ENCODE measurements at regions not wholly inside any gene's neighbourhood (a gene's known extent, or its start where the extent isn't known, plus 50 kb on each side); places are given as distances from the start of the nearest gene placed in this dataset.
"Not testable (repeated sequence)": the region's sequence is repeated elsewhere in the genome, so short reads cannot be mapped to it uniquely, and the experiment has no call there.

- no peaks in the 10 kb centered on the region for H3K27me3 ChIP-seq
- H3K36me3 ChIP-seq: no peaks in the 10 kb centered on the region
- no peak overlapping the region for H3K4me3 ChIP-seq
- no peaks in the 10 kb centered on the region for H3K9me3 ChIP-seq (ENCODE audit: low read depth)
- DNase-seq (ENCODE audit: low read depth in 1 of 2, low spot score in 1 of 2): no peak
- H3K4me1 ChIP-seq (ENCODE audit: low read depth): no peaks in the 10 kb centered on the region
- no peak overlapping the region for H3K27ac ChIP-seq
- TF ChIP-seq CTCF (IDR thresholded peaks at IDR 0.05; ENCODE audit: low read depth, low read length): no peak
These were observed 70.7 kb upstream of the MED13 start for GRCh38 chr17:62135742-62136141.

- H3K4me1 ChIP-seq (ENCODE audit: low read depth); DNase-seq (ENCODE audit: low read depth in 1 of 2, low spot score in 1 of 2); H3K27me3 ChIP-seq; H3K27ac ChIP-seq; H3K36me3 ChIP-seq; H3K9me3 ChIP-seq (ENCODE audit: low read depth); H3K4me3 ChIP-seq: not testable (repeated sequence)
These were observed 70.0 kb upstream of the MED13 start for GRCh38 chr17:62135096-62135495.

- no peak overlapping the region for H3K27ac ChIP-seq
- no peaks in the 10 kb centered on the region for H3K27me3 ChIP-seq
- no peaks in the 10 kb centered on the region for H3K4me1 ChIP-seq (ENCODE audit: low read depth)
- H3K9me3 ChIP-seq (ENCODE audit: low read depth): no peaks in the 10 kb centered on the region
- no peak for TF ChIP-seq CTCF (IDR thresholded peaks at IDR 0.05; ENCODE audit: low read depth, low read length)
- no peak overlapping the region for H3K4me3 ChIP-seq
- DNase-seq (ENCODE audit: low read depth in 1 of 2, low spot score in 1 of 2): no peak
- no peaks in the 10 kb centered on the region for H3K36me3 ChIP-seq
These were observed 69.3 kb upstream of the MED13 start for GRCh38 chr17:62134397-62134796.

- DNase-seq (ENCODE audit: low read depth in 1 of 2, low spot score in 1 of 2); H3K4me3 ChIP-seq; H3K36me3 ChIP-seq; H3K27me3 ChIP-seq; H3K9me3 ChIP-seq (ENCODE audit: low read depth); H3K4me1 ChIP-seq (ENCODE audit: low read depth); H3K27ac ChIP-seq: not testable (repeated sequence)
These were observed 66.2 kb upstream of the MED13 start for GRCh38 chr17:62131271-62131670.

GRCh38 chr17:62130739-62131138, 65.7 kb upstream of the MED13 start:
- DNase-seq (ENCODE audit: low read depth in 1 of 2, low spot score in 1 of 2): no peak
- no peak for TF ChIP-seq CTCF (IDR thresholded peaks at IDR 0.05; ENCODE audit: low read depth, low read length)

GRCh38 chr17:62126292-62126691, 61.2 kb upstream of the MED13 start:
- no peaks in the 10 kb centered on the region for H3K27me3 ChIP-seq
- DNase-seq (ENCODE audit: low read depth in 1 of 2, low spot score in 1 of 2): no peak
- no peak overlapping the region for H3K4me3 ChIP-seq

More at GRCh38 chr17:62130739-62131138, 65.7 kb upstream of the MED13 start:
- no peak overlapping the region for H3K27ac ChIP-seq
- H3K4me1 ChIP-seq (ENCODE audit: low read depth): no peaks in the 10 kb centered on the region
- no peaks in the 10 kb centered on the region for H3K9me3 ChIP-seq (ENCODE audit: low read depth)
- no peak overlapping the region for H3K4me3 ChIP-seq
- H3K27me3 ChIP-seq: no peaks in the 10 kb centered on the region
- H3K36me3 ChIP-seq: no peaks in the 10 kb centered on the region

More at GRCh38 chr17:62126292-62126691, 61.2 kb upstream of the MED13 start:
- TF ChIP-seq CTCF (IDR thresholded peaks at IDR 0.05; ENCODE audit: low read depth, low read length): no peak
- Histone ChIP-seq H3K9me3 (ENCODE audit: low read depth) (no peaks in the 10 kb centered on the region), H3K27ac (no peak overlapping the region), H3K4me1 (ENCODE audit: low read depth) (peaks cover 3% of the 10 kb centered on the region), H3K36me3 (no peaks in the 10 kb centered on the region)

All from cardiac muscle cell (in vitro differentiated cells and primary cell).